Osteocyte (in vitro differentiated cells): ENCODE measurements at regions not wholly inside any gene's neighbourhood (a gene's known extent, or its start where the extent isn't known, plus 50 kb on each side); places are given as distances from the start of the nearest gene placed in this dataset.

ENCODE experiments used
- DNase-seq: peaks from one replicate; pipeline ENCODE4 v3.0.0; 2021; ENCODE audit warnings: mixed read lengths; ENCODE audit not compliant: unreplicated experiment; ENCODE audit errors: extremely low spot score
- H3K27ac Mint-ChIP-seq: one replicate; pipeline ENCODE4 v1.8.0; 2021; ENCODE audit warnings: mild to moderate bottlenecking, mixed read lengths; ENCODE audit not compliant: unreplicated experiment
- H3K27me3 Mint-ChIP-seq: one replicate; pipeline ENCODE4 v1.8.0; 2021; ENCODE audit warnings: mixed read lengths; ENCODE audit not compliant: unreplicated experiment
- H3K36me3 Mint-ChIP-seq: one replicate; pipeline ENCODE4 v1.8.0; 2021; ENCODE audit warnings: mixed read lengths; ENCODE audit not compliant: unreplicated experiment
- H3K4me1 Mint-ChIP-seq: one replicate; pipeline ENCODE4 v1.8.0; 2021; ENCODE audit warnings: mixed read lengths; ENCODE audit not compliant: unreplicated experiment
- H3K4me3 Mint-ChIP-seq: one replicate; pipeline ENCODE4 v1.8.0; 2021; ENCODE audit warnings: mild to moderate bottlenecking, moderate library complexity, mixed read lengths; ENCODE audit not compliant: unreplicated experiment
- H3K9me3 Mint-ChIP-seq: one replicate; pipeline ENCODE4 v1.8.0; 2021; ENCODE audit warnings: mixed read lengths; ENCODE audit not compliant: unreplicated experiment
- CTCF ChIP-seq: fragments of 200-600 bp; sonication (generic); IDR thresholded peaks from 2 replicates; pipeline ENCODE4 v1.5.0; 2021; ENCODE audit warnings: antibody characterized with exemption, mild to moderate bottlenecking, moderate library complexity

GRCh38 chr16:66143415-66143814, 223.1 kb upstream of the CDH5 start:
- DNase-seq: no peak
- no peak for TF ChIP-seq CTCF
- H3K4me3 Mint-ChIP-seq: no peak overlapping the region
- no peak overlapping the region for H3K27ac Mint-ChIP-seq
- peaks cover 24% of the 10 kb centered on the region for H3K4me1 Mint-ChIP-seq
- H3K36me3 Mint-ChIP-seq: no peaks in the 10 kb centered on the region
- H3K27me3 Mint-ChIP-seq: no peaks in the 10 kb centered on the region
- no peaks in the 10 kb centered on the region for H3K9me3 Mint-ChIP-seq

GRCh38 chr16:66141885-66142284, 224.6 kb upstream of the CDH5 start:
- no peak for DNase-seq
- H3K4me1 Mint-ChIP-seq: peaks cover 27% of the 10 kb centered on the region
- TF ChIP-seq CTCF: no peak
- no peaks in the 10 kb centered on the region for H3K36me3 Mint-ChIP-seq
- H3K9me3 Mint-ChIP-seq: no peaks in the 10 kb centered on the region
- H3K4me3 Mint-ChIP-seq: no peak overlapping the region
- H3K27ac Mint-ChIP-seq: no peak overlapping the region
- no peaks in the 10 kb centered on the region for H3K27me3 Mint-ChIP-seq

- H3K4me1 Mint-ChIP-seq: peaks cover 31% of the 10 kb centered on the region
- H3K27me3 Mint-ChIP-seq: no peaks in the 10 kb centered on the region
- H3K4me3 Mint-ChIP-seq: no peak overlapping the region
- TF ChIP-seq CTCF: no peak
- no peaks in the 10 kb centered on the region for H3K9me3 Mint-ChIP-seq
- H3K36me3 Mint-ChIP-seq: no peaks in the 10 kb centered on the region
- DNase-seq: no peak
- H3K27ac Mint-ChIP-seq: peak overlapping the region; percentile 56
Measured at GRCh38 chr16:66137853-66138252, 228.6 kb upstream of the CDH5 start.

GRCh38 chr16:66136841-66137240, 229.7 kb upstream of the CDH5 start:
- TF ChIP-seq CTCF: no peak
- H3K36me3 Mint-ChIP-seq: no peaks in the 10 kb centered on the region
- H3K4me3 Mint-ChIP-seq: no peak overlapping the region
- peak overlapping the region; percentile 20 for H3K27ac Mint-ChIP-seq
- H3K4me1 Mint-ChIP-seq: peaks cover 37% of the 10 kb centered on the region
- H3K27me3 Mint-ChIP-seq: no peaks in the 10 kb centered on the region
- no peaks in the 10 kb centered on the region for H3K9me3 Mint-ChIP-seq
- no peak for DNase-seq

- Mint-ChIP-seq H3K4me3 (no peak overlapping the region), H3K4me1 (peaks cover 45% of the 10 kb centered on the region), H3K9me3 (no peaks in the 10 kb centered on the region), H3K36me3 (no peaks in the 10 kb centered on the region), H3K27me3 (no peaks in the 10 kb centered on the region), H3K27ac (peak overlapping the region; percentile 56)
- no peak for TF ChIP-seq CTCF
- DNase-seq: no peak
Measured at GRCh38 chr16:66135838-66136237, 230.7 kb upstream of the CDH5 start.
